Lower leg skin (tissue), 3 donors: ENCODE measurements at regions not wholly inside any gene's neighbourhood (a gene's known extent, or its start where the extent isn't known, plus 50 kb on each side); places are given as distances from the start of the nearest gene placed in this dataset.

Experiments
- CTCF ChIP-seq, 3 donors: fragments of 450-650 bp; IDR thresholded peaks; one replicate each; pipeline ENCODE4 v1.5.1; 2016; ENCODE audit warnings: antibody characterized with exemption in 3 of 3, mild to moderate bottlenecking in 3 of 3, moderate library complexity in 2 of 3
- POLR2A ChIP-seq, 2 donors: fragments of 450-650 bp; IDR thresholded peaks; one replicate each; pipeline ENCODE4 v1.6.1; 2016 to 2017; ENCODE audit warnings: antibody characterized with exemption in 2 of 2, mild to moderate bottlenecking in 1 of 2, moderate library complexity in 1 of 2

GRCh38 chr14:53531730-53532129, 378.6 kb upstream of the DDHD1 start:
- TF ChIP-seq POLR2A (IDR thresholded peaks at IDR 0.05) (no peak), CTCF (IDR thresholded peaks at IDR 0.05) (no peak)
